Endothelial cell of umbilical vein (primary cell): ENCODE measurements at regions not wholly inside any gene's neighbourhood (a gene's known extent, or its start where the extent isn't known, plus 50 kb on each side); places are given as distances from the start of the nearest gene placed in this dataset.

Experiments
- BruUV-seq: library from RNA; stranded (reverse); fragments of 400-500 nt; replicated peaks from 2 replicates; lab custom pipeline; 2021; lab: Mats Ljungman, UMichigan
- CTCF ChIA-PET: fragments of 300-600, 350-600 bp; sonication (Branson Sonifier 250); formaldehyde crosslinking; loops from one replicate; lab custom pipeline; 2021; ENCODE audit warnings: antibody characterized with exemption, inconsistent platforms; lab: Charles Lee
- POLR2A ChIA-PET: fragments of 300-600, 350-600 bp; sonication (Branson Sonifier 250); formaldehyde crosslinking; loops from one replicate; lab custom pipeline; 2021; ENCODE audit warnings: antibody characterized with exemption, inconsistent platforms; lab: Charles Lee
- DNase-seq: peaks from one replicate; pipeline ENCODE4 v3.0.0-alpha.2; 2011; ENCODE audit warnings: low read depth, low spot score
- FAIRE-seq: peaks from 2 replicates; lab custom pipeline; 2011; peaks lifted over from hg19 to GRCh38; lab: Jason Lieb, UNC
- H2AFZ ChIP-seq: 2 replicates; pipeline ENCODE4 v1.6.0; 2012; ENCODE audit warnings: low read depth, low read length, control low read depth, inconsistent platforms
- H3K27ac ChIP-seq: 2 replicates; pipeline ENCODE4 v1.5.1; 2011; ENCODE audit warnings: low read depth, mild to moderate bottlenecking, control low read depth, low read length, moderate library complexity; ENCODE audit not compliant: insufficient read depth
- H3K27me3 ChIP-seq, 2 experiments: 2 replicates each; pipeline versions ENCODE4 v1.6.0 to v1.6.1; 2011; ENCODE audit warnings: low read length in 2 of 2, mixed read lengths in 1 of 2; ENCODE audit not compliant: control insufficient read depth in 2 of 2, insufficient read depth in 2 of 2
- H3K36me3 ChIP-seq, 2 experiments: 2 replicates in 1 of 2; 3 replicates in 1 of 2; pipeline ENCODE4 v1.5.1; 2011; ENCODE audit warnings: low read length in 2 of 2, mild to moderate bottlenecking in 1 of 2, moderate library complexity in 1 of 2; ENCODE audit not compliant: control insufficient read depth in 2 of 2, insufficient read depth in 2 of 2; ENCODE audit errors: extremely low read depth in 1 of 2
- H3K4me1 ChIP-seq: 3 replicates; pipeline ENCODE4 v1.5.1; 2011; ENCODE audit warnings: mild to moderate bottlenecking, low read length; ENCODE audit not compliant: control insufficient read depth, insufficient read depth; ENCODE audit errors: extremely low read depth
- H3K4me2 ChIP-seq: 2 replicates; pipeline ENCODE4 v1.6.1; 2011; ENCODE audit warnings: low read length, control low read depth, mixed read lengths; ENCODE audit not compliant: insufficient read depth
- H3K4me3 ChIP-seq, 3 experiments: fragments of 200-600 bp in 1 of 3; sonication (generic), shearing (Covaris generic) in 1 of 3; replicated peaks in 1 of 3; 2 replicates each; pipeline ENCODE4 v1.5.1; 2011 to 2016; ENCODE audit warnings: control low read depth in 3 of 3, low read length in 3 of 3, mild to moderate bottlenecking in 2 of 3, inconsistent platforms in 1 of 3, low read depth in 1 of 3, moderate library complexity in 1 of 3; ENCODE audit not compliant: insufficient read depth in 1 of 3
- H3K79me2 ChIP-seq: 2 replicates; pipeline ENCODE4 v1.6.0; 2012; ENCODE audit warnings: low read length, inconsistent platforms; ENCODE audit not compliant: control insufficient read depth, insufficient read depth
- H3K9ac ChIP-seq: replicated peaks from 2 replicates; pipeline ENCODE3; 2011; ENCODE audit warnings: low read length, control low read depth; ENCODE audit not compliant: insufficient read depth; ENCODE audit errors: extremely low read depth
- H3K9me1 ChIP-seq: replicated peaks from 3 replicates; pipeline ENCODE4 v1.6.0; 2011; ENCODE audit warnings: mild to moderate bottlenecking, low read length; ENCODE audit not compliant: control insufficient read depth, insufficient read depth; ENCODE audit errors: extremely low read depth
- H3K9me3 ChIP-seq: replicated peaks from 2 replicates; pipeline ENCODE4 v1.5.1; 2012; ENCODE audit warnings: low read length, inconsistent platforms; ENCODE audit not compliant: control insufficient read depth, insufficient read depth
- H4K20me1 ChIP-seq: replicated peaks from 2 replicates; pipeline ENCODE3; 2011; ENCODE audit warnings: mild to moderate bottlenecking, low read length; ENCODE audit not compliant: control insufficient read depth, insufficient read depth; ENCODE audit errors: extremely low read depth
- CTCF ChIP-seq, 2 donors: IDR thresholded peaks; 1 replicate in 1 of 2; 2 replicates in 1 of 2; pipeline ENCODE4 v1.5.1; 2011; ENCODE audit warnings: low read length in 2 of 2, mild to moderate bottlenecking in 2 of 2, moderate library complexity in 2 of 2, control low read depth in 1 of 2, inconsistent platforms in 1 of 2, low read depth in 1 of 2; ENCODE audit not compliant: insufficient read depth in 1 of 2; ENCODE audit errors: extremely low read depth in 1 of 2
- EZH2 ChIP-seq: IDR thresholded peaks from 2 replicates; pipeline ENCODE4 v1.6.1; 2012; ENCODE audit warnings: borderline replicate concordance, low read depth, mild to moderate bottlenecking, moderate library complexity, low read length, inconsistent platforms; ENCODE audit not compliant: severe bottlenecking
- FOS ChIP-seq: IDR thresholded peaks from 2 replicates; pipeline ENCODE4 v1.6.1; 2011; ENCODE audit warnings: mild to moderate bottlenecking, low read length, moderate library complexity, borderline replicate concordance; ENCODE audit not compliant: insufficient read depth
- GATA2 ChIP-seq: IDR thresholded peaks from 2 replicates; pipeline ENCODE4 v1.7.0; 2011; ENCODE audit warnings: low read depth, mild to moderate bottlenecking, moderate library complexity, mixed read lengths, low read length; ENCODE audit not compliant: insufficient read length, insufficient read depth
- JUN ChIP-seq: IDR thresholded peaks from 2 replicates; pipeline ENCODE4 v1.6.1; 2011; ENCODE audit warnings: borderline replicate concordance, low read depth; ENCODE audit not compliant: insufficient read length, insufficient read depth
- MAX ChIP-seq: IDR thresholded peaks from 2 replicates; pipeline ENCODE4 v1.6.1; 2011; ENCODE audit not compliant: insufficient read depth, insufficient read length
- MYC ChIP-seq: IDR thresholded peaks from one replicate; pipeline ENCODE4 v1.6.1; 2011; ENCODE audit warnings: mild to moderate bottlenecking, low read depth, low read length
- POLR2A ChIP-seq: IDR thresholded peaks from 2 replicates; pipeline ENCODE4 v1.6.1; 2012; ENCODE audit warnings: low read depth, mild to moderate bottlenecking, control low read depth, low read length
- POLR2AphosphoS5 ChIP-seq: IDR thresholded peaks from 2 replicates; pipeline ENCODE4 v1.6.1; 2012; ENCODE audit warnings: low read depth, mild to moderate bottlenecking, control low read depth, low read length, moderate library complexity; ENCODE audit not compliant: insufficient read depth
- dilution Hi-C: fragments of 300-500 bp; cut with MboI; formaldehyde crosslinking; loops from one replicate; pipeline ENCODE4 v1.15.0; 2019; ENCODE audit warnings: low sequenced_read_pairs; ENCODE audit not compliant: extremely low pct_ligation_motif_present
- intact Hi-C: fragments of 100-400 bp; cut with micrococcal nuclease; formaldehyde crosslinking; loops from one replicate; pipeline ENCODE4 v1.10.0; 2022

- intact Hi-C loops = no loop called here
- no TSS peak for BruUV-seq
- no peak for TF ChIP-seq MAX
- TF ChIP-seq POLR2A = no peak
- TF ChIP-seq POLR2AphosphoS5 = no peak
- TF ChIP-seq EZH2 = no peak
- no peak for TF ChIP-seq GATA2
- TF ChIP-seq FOS = no peak
- TF ChIP-seq JUN = no peak
- TF ChIP-seq CTCF (IDR thresholded peaks at IDR 0.05; ENCODE audit: extremely low read depth in 1 of 2, insufficient read depth in 1 of 2, low read depth in 1 of 2, low read length in 2 of 2) = no peak
- TF ChIP-seq MYC = no peak
- H3K79me2 ChIP-seq = no peaks in the 10 kb centered on the region
- H3K4me2 ChIP-seq = no peak overlapping the region
- DNase-seq (no peak), FAIRE-seq (no peak)
- H3K9me3 ChIP-seq = no peaks in the 10 kb centered on the region
- H3K4me3 ChIP-seq = no peak overlapping the region
- no peak overlapping the region for H3K27ac ChIP-seq
- no peaks in the 10 kb centered on the region for H3K9me1 ChIP-seq
- no peak overlapping the region for H2AFZ ChIP-seq
- POLR2A ChIA-PET = no interaction called here
- H3K4me1 ChIP-seq = no peaks in the 10 kb centered on the region
- no peaks in the 10 kb centered on the region for H3K36me3 ChIP-seq
- no peaks in the 10 kb centered on the region for H4K20me1 ChIP-seq
- CTCF ChIA-PET = no interaction called here
- H3K27me3 ChIP-seq = no peaks in the 10 kb centered on the region
- dilution Hi-C loops = no loop called here
- H3K9ac ChIP-seq = no peak overlapping the region
Measured at GRCh38 chr3:74000725-74001124, 376.0 kb upstream of the PDZRN3 start.
